ENCODE measurements at regions not wholly inside any gene's neighbourhood (a gene's known extent, or its start where the extent isn't known, plus 50 kb on each side); places are given as distances from the start of the nearest gene placed in this dataset.
A peak's percentile ranks its signal among the peaks of the same experiment; 100 is the strongest.

- DNase-seq, result no peak
Measured at GRCh38 chr4:166274136-166274761, 401.2 kb downstream of the TLL1 start.

- no peak for DNase-seq
Measured at GRCh38 chr4:166274775-166275174, 401.7 kb downstream of the TLL1 start.

DNA sequence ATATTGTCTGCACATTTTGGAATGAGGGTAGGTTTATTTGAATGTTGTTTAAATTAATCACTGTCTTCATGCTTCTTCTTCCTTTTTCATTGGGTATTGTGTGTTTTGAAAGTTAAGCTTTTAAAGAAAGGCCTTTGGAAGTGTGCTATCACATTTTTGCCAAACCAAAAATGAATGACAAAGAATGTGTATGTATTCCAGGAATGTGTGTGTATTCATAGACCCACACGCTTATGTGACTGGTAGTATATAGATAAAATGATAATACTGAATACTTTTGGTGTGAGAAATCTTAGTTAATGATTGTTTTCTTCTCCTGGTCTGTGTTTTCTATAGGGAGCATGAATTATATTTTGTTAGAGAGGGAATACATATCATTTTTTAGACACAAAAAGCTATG is 404.4 kb downstream of the TLL1 start:
- no peak for DNase-seq

- DNase-seq, result no peak
Measured at GRCh38 chr4:166277853-166278252, 404.8 kb downstream of the TLL1 start.

DNA sequence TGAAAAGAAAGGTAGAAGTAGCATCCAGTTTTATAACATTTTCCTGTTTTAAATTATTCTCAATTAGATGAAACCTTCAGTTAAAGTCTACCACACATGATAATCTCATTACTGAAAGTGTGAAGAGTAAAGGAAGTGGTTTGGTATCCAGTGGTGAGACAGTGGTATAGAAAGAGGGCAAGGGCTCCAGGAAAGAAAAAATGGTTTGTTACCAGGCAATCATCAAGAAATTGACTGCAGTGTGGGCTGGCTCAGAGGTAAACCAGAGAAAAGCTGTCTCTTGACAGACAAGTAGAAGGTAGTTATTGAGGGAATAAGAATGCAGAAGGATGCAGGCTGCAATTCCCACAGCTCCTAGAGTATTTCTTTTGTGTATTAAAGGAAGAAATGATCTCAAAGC is 406.2 kb downstream of the TLL1 start:
- peak in 1 of 5 experiments; percentile 51 for DNase-seq

GRCh38 chr4:166280642-166281041 is 407.6 kb downstream of the TLL1 start:
- no peak for DNase-seq

GRCh38 chr4:166282081-166282770 is 409.2 kb downstream of the TLL1 start:
- no peak for DNase-seq

DNA sequence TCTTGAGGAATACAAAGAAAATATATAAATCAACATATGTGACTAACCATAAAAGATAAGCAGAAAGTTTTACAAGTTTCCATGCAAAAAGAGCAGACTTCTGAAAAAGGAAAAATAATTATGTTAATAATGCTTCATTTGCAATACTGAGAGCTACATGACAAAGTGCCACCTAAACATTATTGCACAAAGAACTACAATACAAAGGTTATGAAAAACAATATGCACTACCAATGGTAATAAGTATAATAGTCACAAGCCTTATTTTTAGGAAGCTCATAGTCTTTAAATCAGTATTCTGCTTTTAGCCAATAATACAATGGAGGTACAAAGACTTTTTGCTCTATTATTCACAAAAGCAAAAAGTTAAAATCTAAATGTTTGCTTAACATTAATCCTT is 411.2 kb downstream of the TLL1 start:
- no peak for DNase-seq

DNA sequence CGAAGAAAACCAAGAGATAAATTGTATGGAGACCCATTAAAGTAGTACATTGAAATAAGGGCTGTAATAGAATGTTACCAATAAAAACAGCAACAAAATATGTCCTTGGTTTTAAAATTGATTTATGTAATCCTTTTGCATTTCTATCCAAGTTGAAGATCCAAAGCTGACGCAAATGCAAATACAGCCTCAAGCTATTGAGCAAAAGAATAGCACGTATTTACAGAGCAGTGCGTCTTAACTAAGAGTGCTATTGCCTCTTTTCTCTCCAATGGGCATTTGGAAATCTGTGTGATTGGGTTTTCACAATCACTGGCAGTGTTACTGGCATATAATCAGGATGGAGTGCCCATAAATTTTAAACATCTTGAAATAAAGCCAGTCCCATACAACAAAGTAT is 417.4 kb downstream of the TLL1 start:
- no peak for DNase-seq

DNA sequence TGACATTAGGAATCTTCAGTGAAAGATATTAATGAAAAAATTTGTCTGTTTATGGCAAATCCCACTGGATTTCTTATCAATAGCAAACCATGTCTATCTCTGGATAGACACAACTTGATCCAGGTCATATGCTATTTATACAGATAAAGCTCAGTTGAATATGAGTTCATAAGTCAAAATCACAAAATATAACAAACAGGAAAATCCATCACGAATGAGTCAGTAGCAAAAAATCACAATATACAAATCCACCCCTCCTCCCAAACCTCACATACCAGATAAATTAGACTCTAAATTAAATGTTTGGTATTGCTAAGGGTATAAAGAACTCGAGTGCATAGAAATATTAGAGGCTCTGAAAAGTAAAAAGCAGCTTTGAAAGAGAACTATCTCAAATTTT is 420.5 kb downstream of the TLL1 start:
- DNase-seq, result no peak

- no peak for DNase-seq
Measured at GRCh38 chr4:166301266-166301665, 428.2 kb downstream of the TLL1 start.

DNA sequence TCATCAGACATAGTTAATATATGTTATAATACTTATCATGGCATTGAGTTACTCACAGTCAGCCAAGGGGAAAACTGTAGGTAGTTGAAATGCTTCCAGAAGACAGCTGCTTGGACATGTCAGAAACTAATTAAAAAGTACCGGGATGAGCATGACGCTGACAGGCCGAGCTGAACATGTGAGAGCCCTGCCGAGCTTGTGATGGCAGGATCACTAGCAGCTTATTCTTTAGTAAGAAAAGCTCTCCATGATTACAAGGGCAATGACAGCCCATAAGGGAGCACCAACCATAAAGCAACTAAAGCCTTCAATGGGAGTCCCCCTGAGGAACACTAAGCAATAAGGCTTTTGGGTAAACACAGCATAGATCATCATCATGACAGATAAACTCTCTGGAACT is 435.6 kb downstream of the TLL1 start:
- no peak for DNase-seq

GRCh38 chr4:166309286-166309685 is 436.2 kb downstream of the TLL1 start:
- no peak for DNase-seq

- DNase-seq, result no peak
Measured at GRCh38 chr4:166311169-166311568, 438.1 kb downstream of the TLL1 start.

GRCh38 chr4:166312166-166312565 is 439.1 kb downstream of the TLL1 start:
- DNase-seq, result no peak

GRCh38 chr4:166314902-166315301 is 441.9 kb downstream of the TLL1 start:
- no peak for DNase-seq

- DNase-seq, result no peak
Measured at GRCh38 chr4:166315721-166316467, 442.9 kb downstream of the TLL1 start.

GRCh38 chr4:166318810-166319525 is 445.9 kb downstream of the TLL1 start:
- no peak for DNase-seq

- no peak for DNase-seq
Measured at GRCh38 chr4:166323250-166323649, 450.2 kb downstream of the TLL1 start.

GRCh38 chr4:166324321-166324720 is 451.3 kb downstream of the TLL1 start:
- DNase-seq, result no peak

DNA sequence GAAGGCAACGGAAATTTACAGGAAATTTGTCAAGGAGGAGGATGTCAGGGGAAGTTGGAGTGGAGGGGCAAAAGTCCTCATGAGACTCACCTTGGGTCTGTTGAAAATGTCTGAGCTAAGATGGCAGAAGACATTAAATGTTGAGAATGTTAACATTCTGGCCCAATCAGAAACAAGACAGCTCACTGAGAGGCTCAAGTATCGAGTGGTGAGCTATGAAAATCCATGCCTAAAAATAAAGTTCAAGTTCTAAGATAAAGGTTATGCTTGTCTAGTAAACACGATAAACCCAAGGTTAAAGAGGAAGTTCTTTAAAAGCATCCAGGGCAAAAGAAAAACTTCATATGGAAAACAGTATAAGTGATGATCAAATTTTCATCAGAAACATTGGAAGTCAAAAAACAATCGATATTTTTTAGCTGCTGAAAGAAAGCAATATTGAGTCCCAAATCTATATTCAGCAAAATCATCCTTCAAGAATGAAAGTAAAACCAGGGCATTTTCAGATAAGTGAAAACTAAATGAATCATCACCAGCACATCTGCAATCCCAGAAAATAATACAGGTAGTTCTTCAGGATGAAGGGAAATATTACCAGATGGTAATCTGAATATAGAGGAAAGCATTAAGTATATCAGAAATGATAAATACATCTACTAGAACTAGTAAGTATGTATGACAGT is 462.4 kb downstream of the TLL1 start:
- no peak for DNase-seq

- no peak for DNase-seq
Measured at GRCh38 chr4:166341992-166342391, 469.0 kb downstream of the TLL1 start.

DNA sequence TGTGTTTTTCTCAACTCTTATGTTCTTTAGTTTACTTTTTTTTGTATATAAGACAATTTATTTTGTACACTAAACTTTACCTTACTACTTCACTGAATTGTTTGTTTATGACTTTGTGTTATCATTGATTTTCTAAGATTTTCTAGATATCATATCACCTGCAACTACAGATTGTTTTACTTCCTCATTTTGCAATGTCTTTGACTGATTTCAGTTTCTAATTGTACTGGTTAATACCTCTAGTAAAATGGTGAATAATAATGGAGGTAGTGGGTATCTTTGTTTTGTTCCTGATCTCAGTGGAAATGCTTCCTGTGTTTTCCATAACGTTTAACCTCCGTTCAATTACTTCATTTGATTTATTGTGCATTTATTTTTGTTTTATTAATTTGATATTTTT is 490.2 kb downstream of the TLL1 start:
- DNase-seq, result no peak

Data from T-helper 2 cell (primary cell).